NCI-H345 (cell line): ENCODE measurements at regions not wholly inside any gene's neighbourhood (a gene's known extent, or its start where the extent isn't known, plus 50 kb on each side); places are given as distances from the start of the nearest gene placed in this dataset.
"Not testable (repeated sequence)": the region's sequence is repeated elsewhere in the genome, so short reads cannot be mapped to it uniquely, and the experiment has no call there.

Experiments
- DNase-seq: peaks from one replicate; lab custom pipeline; 2025; lab: John Stamatoyannopoulos, UW

GRCh38 chr2:208800887-208801286 is 394.3 kb downstream of the PTH2R start:
- not testable (repeated sequence) for DNase-seq

DNA sequence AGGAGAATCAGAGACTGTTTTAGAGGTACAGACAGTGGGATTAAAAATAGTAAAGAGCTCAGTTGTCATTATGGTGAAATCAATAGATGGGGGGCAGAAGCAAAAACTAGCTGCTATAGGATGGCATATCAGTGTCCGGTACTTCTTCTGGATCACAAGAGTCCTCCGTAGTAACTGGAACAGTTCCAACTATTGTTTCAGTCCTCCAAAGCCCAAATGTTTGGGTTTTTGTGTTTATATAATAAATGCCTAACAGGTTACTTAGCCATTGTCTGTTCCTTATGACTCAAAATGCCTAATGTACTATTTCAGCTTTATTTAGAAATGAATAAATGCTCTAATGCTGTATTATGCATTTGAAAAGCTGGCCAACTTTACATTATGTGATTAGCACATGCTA is 401.2 kb downstream of the PTH2R start:
- DNase-seq = no peak

DNA sequence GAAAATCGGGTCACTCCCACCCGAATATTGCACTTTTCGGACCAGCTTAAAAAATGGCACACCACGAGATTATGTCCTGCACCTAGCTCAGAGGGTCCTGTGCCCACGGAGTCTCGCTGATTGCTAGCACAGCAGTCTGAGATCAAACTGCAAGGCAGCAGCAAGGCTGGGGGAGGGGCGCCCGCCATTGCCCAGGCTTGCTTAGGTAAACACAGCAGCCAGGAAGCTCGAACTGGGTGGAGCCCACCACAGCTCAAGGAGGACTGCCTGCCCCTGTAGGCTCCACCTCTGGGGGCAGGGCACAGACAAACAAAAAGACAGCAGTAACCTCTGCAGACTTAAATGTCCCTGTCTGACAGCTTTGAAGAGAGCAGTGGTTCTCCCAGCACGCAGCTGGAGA is 405.3 kb downstream of the PTH2R start:
- not testable (repeated sequence) for DNase-seq

GRCh38 chr2:208819190-208819589 is 412.6 kb downstream of the PTH2R start:
- DNase-seq = no peak

DNA sequence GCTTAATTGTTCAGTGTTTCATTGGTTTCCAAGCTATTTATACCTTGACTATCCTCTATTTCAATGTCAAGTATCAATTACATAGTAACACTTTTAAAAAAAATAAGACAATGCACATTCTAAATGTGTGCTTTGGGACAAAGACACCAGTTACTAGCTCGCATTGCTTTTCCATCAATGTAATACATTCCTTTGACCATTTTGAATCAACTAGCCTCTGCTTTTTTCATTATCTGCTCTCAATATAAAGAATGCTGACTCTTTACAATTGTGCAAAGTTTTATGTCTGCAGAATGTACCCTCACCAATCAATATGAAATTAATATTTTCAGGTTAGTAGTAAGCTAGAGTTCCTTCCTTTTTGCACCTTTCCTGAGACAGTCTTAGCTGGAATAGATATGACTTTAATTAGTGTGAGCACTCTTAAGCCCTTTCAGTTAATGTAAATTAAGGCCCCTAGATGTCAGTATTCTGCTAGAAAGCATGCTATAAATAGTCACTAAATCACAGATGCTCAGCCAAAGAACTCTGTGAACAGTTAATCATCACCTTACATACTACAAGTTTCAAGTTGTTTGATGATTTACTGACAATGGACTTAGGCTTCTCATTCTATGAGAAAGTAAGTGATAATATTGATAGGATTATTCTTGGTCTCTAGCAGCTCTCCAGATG is 413.6 kb downstream of the PTH2R start:
- peak; percentile 51 for DNase-seq

- no peak for DNase-seq
Measured at GRCh38 chr2:208827109-208827508, 420.5 kb downstream of the PTH2R start.

GRCh38 chr2:208827549-208828221 is 421.1 kb downstream of the PTH2R start:
- DNase-seq = no peak

GRCh38 chr2:208830203-208830602 is 423.6 kb downstream of the PTH2R start:
- DNase-seq = no peak

DNA sequence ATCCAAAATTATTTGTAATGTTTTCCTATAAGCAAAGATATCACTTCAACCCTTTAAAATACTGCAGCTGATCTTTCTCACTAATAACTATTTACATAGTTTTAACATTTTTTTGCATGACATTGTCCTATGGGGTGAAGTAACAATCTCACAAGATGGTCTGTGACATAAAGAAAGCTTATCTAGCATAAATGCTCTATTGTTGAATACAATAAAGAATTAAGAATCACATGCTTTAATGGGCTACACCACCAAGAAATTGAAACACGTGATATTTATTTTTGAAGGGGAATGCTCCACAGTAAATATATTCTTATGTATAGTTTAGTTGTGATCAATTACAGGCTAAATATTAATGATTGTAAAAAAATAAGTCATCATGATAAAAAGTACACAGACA is 441.1 kb downstream of the PTH2R start:
- no peak for DNase-seq

DNA sequence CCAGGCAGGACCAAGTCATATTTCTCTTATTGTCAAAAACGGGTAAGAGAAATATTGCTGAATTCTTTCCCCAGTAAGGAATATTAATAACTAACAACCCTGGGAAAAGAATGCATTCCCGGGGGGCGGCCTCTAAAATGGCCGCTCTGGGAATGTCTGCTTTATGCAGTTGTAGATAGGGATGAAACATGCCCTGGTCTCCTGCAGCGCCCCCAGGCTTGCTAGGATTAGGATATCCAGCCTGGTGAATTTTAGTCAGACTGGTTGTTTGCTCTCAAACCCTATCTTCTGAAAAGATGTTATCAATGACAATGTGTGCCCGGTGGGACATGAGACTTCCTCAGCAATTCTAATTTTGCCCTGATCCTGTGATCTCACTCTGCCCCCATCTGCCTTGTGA is 448.1 kb downstream of the PTH2R start:
- DNase-seq = no peak

DNA sequence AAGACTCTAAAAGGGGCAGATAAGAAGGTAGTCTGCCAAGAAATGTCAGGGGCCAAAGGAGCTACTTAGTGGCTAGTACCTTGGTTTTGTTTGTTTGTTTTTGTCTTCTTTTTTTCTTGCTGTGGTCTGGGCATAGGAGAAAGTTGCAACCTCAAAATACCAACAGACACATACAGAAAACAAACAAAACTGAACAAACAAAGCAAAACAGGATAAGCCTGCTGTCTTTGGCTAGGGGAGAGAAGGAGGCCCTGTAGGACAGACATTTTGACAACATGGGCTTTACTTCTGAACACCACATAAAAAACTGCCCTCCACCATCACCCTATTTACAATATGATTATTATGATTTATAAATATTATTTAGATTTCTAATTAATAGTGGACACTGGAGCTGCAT is 460.8 kb downstream of the PTH2R start:
- DNase-seq = no peak

DNA sequence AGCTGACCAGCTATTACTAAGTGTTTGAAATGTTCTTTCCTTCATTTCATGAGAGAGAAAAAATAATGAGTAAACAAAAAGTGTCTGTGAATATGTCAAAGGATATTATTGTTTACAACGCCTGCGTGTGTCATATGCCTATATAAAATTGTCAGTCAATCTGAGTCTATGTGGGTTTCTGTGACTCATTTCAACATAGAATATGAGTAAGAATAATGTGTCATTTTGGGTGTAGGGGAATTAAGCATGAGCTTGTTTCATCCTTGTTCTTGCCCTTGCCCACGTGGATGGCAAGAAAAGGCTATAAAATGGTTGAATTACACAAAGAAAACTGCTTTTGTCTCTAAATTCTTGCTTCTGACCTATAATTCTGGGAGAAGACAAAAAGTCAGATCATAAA is 466.0 kb downstream of the PTH2R start:
- no peak for DNase-seq

GRCh38 chr2:208879666-208880065 is 473.1 kb downstream of the PTH2R start:
- no peak for DNase-seq

DNA sequence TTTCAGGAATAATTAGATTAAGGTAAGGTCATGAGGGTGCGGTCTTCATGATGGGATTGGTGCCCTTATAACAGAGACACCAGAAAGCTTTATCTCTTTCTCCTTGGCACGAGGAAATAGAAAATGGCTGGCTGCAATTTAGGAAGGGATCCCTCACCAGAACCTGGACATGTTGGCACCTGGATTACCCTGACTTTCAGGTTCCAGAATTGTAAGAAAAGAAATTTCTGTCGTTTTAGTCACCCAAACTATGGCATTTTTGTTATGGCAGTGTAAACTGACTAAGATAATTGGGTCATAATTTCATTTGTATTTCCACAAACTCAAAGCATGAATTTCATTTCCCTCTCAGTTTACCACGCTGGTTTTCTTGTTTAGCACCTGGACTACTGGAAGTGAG is 473.6 kb downstream of the PTH2R start:
- no peak for DNase-seq

DNA sequence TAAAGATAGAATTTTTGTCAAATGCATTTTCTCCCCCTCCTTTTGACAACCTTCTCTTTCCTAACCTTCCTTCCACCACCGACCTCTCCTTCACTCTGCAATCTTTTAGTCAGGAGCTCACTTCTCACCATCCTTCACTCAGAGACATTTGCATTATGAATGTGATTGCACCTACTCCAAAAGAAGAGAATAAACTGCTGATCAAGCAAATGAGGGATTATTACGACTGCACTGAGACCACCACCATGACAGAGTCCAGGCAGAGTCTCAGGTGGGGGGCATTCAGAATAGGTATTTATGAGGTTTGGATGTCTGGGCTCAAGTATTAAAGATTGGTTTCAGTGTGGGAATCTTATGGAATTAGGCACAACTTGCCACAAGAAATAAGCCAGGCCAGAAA is 483.9 kb downstream of the PTH2R start:
- no peak for DNase-seq

DNA sequence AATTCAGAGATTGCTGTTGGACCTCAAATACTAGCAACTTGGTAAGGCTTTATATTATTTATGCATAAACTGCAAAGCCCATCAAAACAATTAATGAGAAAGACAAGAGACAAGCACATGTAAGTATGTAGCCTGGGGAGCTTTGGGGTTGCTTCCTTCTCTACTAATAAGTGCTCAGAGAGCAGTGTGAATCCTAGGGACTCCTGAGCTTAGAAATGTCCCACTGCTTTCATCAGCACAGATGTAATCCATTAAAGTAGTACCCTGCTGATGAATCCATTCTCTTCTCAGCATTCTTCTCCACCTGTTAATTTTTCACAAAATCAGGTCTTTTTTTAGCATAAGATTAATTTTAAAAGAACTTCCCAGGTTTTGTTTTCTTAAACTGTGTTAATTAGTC is 485.6 kb downstream of the PTH2R start:
- DNase-seq = no peak

DNA sequence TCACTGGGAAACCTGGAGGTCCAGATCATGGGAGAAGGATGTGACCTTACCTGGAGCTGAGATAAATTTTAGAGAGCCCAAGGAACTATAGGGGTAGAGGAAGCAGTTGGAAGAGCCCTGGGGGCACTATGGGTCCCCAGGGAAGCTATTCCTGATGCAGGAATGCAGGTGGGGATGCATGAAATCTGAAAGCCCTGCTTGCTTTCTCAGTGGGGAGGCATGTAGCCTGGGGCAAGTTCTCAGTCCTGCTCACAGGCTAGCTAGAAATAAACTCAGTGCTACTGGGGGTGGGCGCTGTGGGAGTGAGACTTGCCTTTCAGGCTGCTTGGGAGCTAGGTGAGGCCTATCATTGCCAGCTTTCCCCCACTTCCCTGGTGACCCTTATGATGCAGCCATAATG is 499.7 kb downstream of the PTH2R start:
- peak; percentile 18 for DNase-seq

DNA sequence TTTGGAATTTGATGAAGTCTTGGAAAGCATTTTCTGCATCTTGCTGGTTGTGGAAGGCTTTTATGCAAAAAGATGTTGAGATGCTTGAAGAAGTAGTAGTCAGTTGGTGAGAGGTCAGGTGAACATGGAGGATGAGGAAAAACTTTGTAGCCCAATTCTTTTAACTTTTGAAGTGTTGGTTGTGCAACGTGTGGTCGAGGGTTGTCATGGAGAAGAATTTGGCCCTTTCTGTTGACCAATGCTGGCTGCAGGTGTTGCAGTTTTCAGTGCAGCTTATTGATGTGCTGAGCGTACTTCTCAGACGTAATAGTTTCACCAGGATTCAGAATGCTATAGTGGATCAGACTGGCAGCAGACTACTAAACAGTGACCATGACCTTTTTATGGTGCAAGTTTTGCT is 508.4 kb upstream of the MAP2 start:
- no peak for DNase-seq

- no peak for DNase-seq
Measured at GRCh38 chr2:208916881-208917280, 507.0 kb upstream of the MAP2 start.

DNA sequence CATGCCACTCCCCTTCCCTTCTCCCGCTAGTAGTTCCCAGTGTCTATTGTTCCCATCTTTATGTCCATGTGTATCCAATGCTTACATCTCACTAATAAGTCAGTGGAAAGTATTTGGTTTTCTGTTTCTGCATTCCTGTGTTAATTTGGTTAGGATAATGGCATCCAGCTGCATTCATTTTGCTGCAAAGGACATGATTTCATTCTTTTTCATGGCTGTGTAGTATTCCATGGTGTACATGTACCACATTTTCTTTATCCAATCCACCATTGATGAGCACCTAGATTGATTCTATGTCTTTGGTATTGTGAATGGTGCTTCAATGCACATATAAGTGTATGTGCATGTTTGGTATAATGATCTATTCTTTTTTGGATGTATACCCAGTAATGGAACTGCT is 502.5 kb upstream of the MAP2 start:
- not testable (repeated sequence) for DNase-seq

DNA sequence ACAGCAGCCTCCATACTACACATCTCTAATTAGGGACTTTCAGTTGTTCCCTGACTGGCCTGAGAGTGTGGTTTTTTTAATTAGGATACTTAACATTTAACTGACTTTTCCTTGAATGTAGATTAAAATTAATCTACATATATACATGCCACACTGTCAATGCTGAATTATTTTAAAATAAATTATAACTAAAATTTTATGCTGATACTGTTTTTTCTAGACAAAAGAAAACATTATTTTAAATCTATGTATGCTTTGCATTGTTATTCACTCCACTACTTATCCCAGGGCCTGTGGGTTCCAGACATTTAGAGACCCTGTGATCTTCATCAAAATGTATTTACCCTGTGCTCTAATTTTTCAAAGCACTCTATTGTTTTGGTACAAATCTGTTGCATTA is 496.0 kb upstream of the MAP2 start:
- DNase-seq = no peak

- DNase-seq = no peak
Measured at GRCh38 chr2:208929139-208929864, 494.5 kb upstream of the MAP2 start.

DNA sequence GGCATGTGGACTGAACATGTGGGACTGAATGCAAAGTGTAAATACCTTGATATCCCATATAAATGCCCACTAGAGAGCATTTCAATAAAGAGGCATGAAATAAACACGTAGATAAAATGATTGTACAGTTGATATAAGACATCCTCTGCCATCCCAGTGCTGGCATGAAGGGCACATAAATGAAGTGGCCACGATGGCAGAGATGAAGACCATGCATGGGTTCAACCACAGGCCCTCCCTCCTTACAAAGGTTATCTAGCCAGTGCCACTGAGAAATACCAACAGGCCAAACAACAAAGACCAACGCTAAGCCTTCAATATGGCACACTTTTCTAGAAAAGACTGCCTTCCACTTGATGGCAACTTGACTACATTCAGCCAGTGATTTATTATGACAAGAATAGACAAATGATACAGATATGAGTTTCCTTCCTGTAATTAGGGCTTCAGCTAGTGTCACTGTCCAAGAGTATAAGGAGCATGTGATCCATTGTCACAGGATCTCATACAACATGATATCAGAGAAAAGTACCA is 493.9 kb upstream of the MAP2 start:
- no peak for DNase-seq
